Choroid plexus epithelial cell (primary cell): ENCODE measurements at regions not wholly inside any gene's neighbourhood (a gene's known extent, or its start where the extent isn't known, plus 50 kb on each side); places are given as distances from the start of the nearest gene placed in this dataset.

ENCODE experiments used
- DNase-seq: peaks from one replicate; pipeline ENCODE4 v3.0.0-alpha.2; 2010; ENCODE audit warnings: low read depth
- H3K4me3 ChIP-seq: 2 replicates; pipeline ENCODE4 v1.5.1; 2011; ENCODE audit warnings: low read depth, mild to moderate bottlenecking, control low read depth, low read length, moderate library complexity
- TF ChIP-seq, protein P1 (sequence below): conservative IDR thresholded peaks from 2 replicates; pipeline ENCODE4 v1.5.1; 2011; ENCODE audit warnings: low read depth, mild to moderate bottlenecking, control low read depth, inconsistent platforms, low read length, moderate library complexity

- DNase-seq: no peak
- H3K4me3 ChIP-seq: no peak overlapping the region
- TF ChIP-seq, protein P1, sequence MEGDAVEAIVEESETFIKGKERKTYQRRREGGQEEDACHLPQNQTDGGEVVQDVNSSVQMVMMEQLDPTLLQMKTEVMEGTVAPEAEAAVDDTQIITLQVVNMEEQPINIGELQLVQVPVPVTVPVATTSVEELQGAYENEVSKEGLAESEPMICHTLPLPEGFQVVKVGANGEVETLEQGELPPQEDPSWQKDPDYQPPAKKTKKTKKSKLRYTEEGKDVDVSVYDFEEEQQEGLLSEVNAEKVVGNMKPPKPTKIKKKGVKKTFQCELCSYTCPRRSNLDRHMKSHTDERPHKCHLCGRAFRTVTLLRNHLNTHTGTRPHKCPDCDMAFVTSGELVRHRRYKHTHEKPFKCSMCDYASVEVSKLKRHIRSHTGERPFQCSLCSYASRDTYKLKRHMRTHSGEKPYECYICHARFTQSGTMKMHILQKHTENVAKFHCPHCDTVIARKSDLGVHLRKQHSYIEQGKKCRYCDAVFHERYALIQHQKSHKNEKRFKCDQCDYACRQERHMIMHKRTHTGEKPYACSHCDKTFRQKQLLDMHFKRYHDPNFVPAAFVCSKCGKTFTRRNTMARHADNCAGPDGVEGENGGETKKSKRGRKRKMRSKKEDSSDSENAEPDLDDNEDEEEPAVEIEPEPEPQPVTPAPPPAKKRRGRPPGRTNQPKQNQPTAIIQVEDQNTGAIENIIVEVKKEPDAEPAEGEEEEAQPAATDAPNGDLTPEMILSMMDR: no peak
Measured at GRCh38 chr2:19228715-19229114, 129.7 kb downstream of the OSR1 start.

GRCh38 chr2:19228181-19228593, 130.2 kb downstream of the OSR1 start:
- DNase-seq: no peak
- TF ChIP-seq, protein P1: no peak
- H3K4me3 ChIP-seq: no peak overlapping the region

GRCh38 chr2:19226871-19227270, 131.6 kb downstream of the OSR1 start:
- DNase-seq: no peak
- TF ChIP-seq, protein P1: no peak

DNA sequence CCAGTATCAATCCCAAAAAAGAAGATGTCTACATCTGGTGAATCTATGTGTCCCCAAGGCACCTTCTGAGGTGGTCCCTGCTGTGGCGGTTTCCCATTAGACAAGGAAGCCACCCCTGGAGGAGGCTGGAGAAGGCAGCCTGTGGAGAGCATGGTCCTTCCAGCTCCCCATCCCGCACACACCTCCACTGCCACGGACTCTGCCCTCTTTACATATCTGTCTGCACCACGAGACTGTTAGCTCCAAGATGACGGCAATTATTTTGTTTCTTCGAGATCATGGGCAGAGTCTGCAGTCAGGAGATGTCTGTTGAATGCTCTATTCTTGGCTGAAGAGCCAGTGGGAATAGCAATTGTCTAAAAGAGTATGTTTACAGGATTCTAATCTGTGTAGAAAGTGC, 132.0 kb downstream of the OSR1 start:
- DNase-seq: no peak
- no peak overlapping the region for H3K4me3 ChIP-seq
- TF ChIP-seq, protein P1: no peak

More at GRCh38 chr2:19226871-19227270, 131.6 kb downstream of the OSR1 start:
- H3K4me3 ChIP-seq: no peak overlapping the region

GRCh38 chr2:19225931-19226330, 132.5 kb downstream of the OSR1 start:
- no peak for DNase-seq
- no peak overlapping the region for H3K4me3 ChIP-seq
- TF ChIP-seq, protein P1: no peak

- no peak for DNase-seq
- H3K4me3 ChIP-seq: no peak overlapping the region
- TF ChIP-seq, protein P1: no peak
Measured at GRCh38 chr2:19225126-19225525, 133.3 kb downstream of the OSR1 start.

DNA sequence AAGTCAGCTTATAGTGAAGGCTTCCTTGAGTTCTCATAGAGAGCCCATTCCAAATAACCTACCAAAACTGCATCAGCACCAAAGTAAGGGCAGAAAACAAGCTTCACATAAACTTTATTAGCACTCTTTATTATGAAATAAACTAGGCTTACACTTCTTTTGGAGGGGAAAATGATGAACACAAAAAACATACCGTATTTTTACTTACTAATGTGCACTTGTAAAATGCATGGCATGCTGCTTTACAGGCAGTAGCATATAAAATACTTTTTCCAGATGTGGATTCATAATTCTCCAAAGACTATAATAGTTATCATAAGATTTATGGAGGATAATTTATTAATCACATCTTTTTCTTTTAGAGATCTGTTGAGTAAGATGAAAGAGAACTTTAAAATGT, 133.9 kb downstream of the OSR1 start:
- H3K4me3 ChIP-seq: no peak overlapping the region
- TF ChIP-seq, protein P1: no peak
- no peak for DNase-seq
